Medulla oblongata (tissue), 1 donor: ENCODE measurements at regions not wholly inside any gene's neighbourhood (a gene's known extent, or its start where the extent isn't known, plus 50 kb on each side); places are given as distances from the start of the nearest gene placed in this dataset.

ENCODE experiments used
- DNase-seq: peaks from one replicate; pipeline ENCODE4 v3.0.0-alpha.2; 2015; ENCODE audit errors: extremely low spot score

- DNase-seq: no peak
Observed at GRCh38 chr22:48042621-48043395, 1280.4 kb downstream of the TBC1D22A start.

- no peak for DNase-seq
Observed at GRCh38 chr22:48039326-48039725, 1276.9 kb downstream of the TBC1D22A start.

GRCh38 chr22:48037618-48038017, 1275.2 kb downstream of the TBC1D22A start:
- no peak for DNase-seq

GRCh38 chr22:48035897-48036296, 1273.4 kb downstream of the TBC1D22A start:
- no peak for DNase-seq

GRCh38 chr22:48031589-48031988, 1269.1 kb downstream of the TBC1D22A start:
- DNase-seq: no peak

- no peak for DNase-seq
Observed at GRCh38 chr22:48025096-48025495, 1262.6 kb downstream of the TBC1D22A start.

- no peak for DNase-seq
Observed at GRCh38 chr22:48021991-48022401, 1259.5 kb downstream of the TBC1D22A start.

- DNase-seq: no peak
Observed at GRCh38 chr22:48018346-48018745, 1255.9 kb downstream of the TBC1D22A start.

GRCh38 chr22:48015701-48016100, 1253.3 kb downstream of the TBC1D22A start:
- DNase-seq: no peak

GRCh38 chr22:48004936-48005335, 1242.5 kb downstream of the TBC1D22A start:
- DNase-seq: no peak

- DNase-seq: no peak
Observed at GRCh38 chr22:48004038-48004437, 1241.6 kb downstream of the TBC1D22A start.

- no peak for DNase-seq
Observed at GRCh38 chr22:48001101-48001500, 1238.7 kb downstream of the TBC1D22A start.

- no peak for DNase-seq
Observed at GRCh38 chr22:47997612-47998011, 1235.2 kb downstream of the TBC1D22A start.

- no peak for DNase-seq
Observed at GRCh38 chr22:47997052-47997590, 1234.7 kb downstream of the TBC1D22A start.

- DNase-seq: no peak
Observed at GRCh38 chr22:47996446-47996857, 1234.0 kb downstream of the TBC1D22A start.

GRCh38 chr22:47995718-47996117, 1233.3 kb downstream of the TBC1D22A start:
- no peak for DNase-seq

GRCh38 chr22:47995264-47995627, 1232.8 kb downstream of the TBC1D22A start:
- DNase-seq: no peak

- no peak for DNase-seq
Observed at GRCh38 chr22:47994601-47995263, 1232.3 kb downstream of the TBC1D22A start.

GRCh38 chr22:47994045-47994444, 1231.6 kb downstream of the TBC1D22A start:
- DNase-seq: no peak

- DNase-seq: no peak
Observed at GRCh38 chr22:47990481-47990880, 1228.0 kb downstream of the TBC1D22A start.

- no peak for DNase-seq
Observed at GRCh38 chr22:47987885-47988515, 1225.5 kb downstream of the TBC1D22A start.

GRCh38 chr22:47976219-47976618, 1213.8 kb downstream of the TBC1D22A start:
- DNase-seq: no peak

- DNase-seq: no peak
Observed at GRCh38 chr22:47967831-47968230, 1205.4 kb downstream of the TBC1D22A start.
